ENCODE measurements at regions not wholly inside any gene's neighbourhood (a gene's known extent, or its start where the extent isn't known, plus 50 kb on each side); places are given as distances from the start of the nearest gene placed in this dataset.

DNA sequence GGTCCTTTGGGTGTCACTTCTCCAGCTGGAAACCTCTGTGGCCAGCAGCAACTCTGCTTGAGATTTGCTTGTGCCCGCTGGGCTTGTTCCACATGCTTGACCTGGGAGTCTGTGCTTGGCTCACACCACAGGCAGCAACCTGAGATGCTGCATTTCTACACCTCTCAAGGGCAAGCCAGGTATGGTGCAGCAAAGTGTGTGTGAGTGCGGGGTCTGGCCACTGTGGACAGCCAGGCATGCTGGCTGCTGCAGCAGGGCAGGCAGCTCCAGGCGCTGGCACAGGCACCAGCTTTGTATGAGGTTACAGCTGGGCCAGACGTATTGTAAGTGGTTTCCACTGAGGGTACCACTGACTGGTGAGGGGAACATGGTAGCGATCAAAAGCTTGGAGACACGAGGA lies 242.0 kb downstream of the PTGER3 start:
- no peaks in the 10 kb centered on the region for H3K9me3 ChIP-seq (ENCODE audit: severe bottlenecking)
- no peak overlapping the region for H3K27ac ChIP-seq
- no peaks in the 10 kb centered on the region for H3K27me3 ChIP-seq (ENCODE audit: insufficient read depth, low read depth, severe bottlenecking)
- DNase-seq = no peak
- no peak overlapping the region for H3K4me3 ChIP-seq (ENCODE audit: low read depth, low read length)
- TF ChIP-seq, protein P1, sequence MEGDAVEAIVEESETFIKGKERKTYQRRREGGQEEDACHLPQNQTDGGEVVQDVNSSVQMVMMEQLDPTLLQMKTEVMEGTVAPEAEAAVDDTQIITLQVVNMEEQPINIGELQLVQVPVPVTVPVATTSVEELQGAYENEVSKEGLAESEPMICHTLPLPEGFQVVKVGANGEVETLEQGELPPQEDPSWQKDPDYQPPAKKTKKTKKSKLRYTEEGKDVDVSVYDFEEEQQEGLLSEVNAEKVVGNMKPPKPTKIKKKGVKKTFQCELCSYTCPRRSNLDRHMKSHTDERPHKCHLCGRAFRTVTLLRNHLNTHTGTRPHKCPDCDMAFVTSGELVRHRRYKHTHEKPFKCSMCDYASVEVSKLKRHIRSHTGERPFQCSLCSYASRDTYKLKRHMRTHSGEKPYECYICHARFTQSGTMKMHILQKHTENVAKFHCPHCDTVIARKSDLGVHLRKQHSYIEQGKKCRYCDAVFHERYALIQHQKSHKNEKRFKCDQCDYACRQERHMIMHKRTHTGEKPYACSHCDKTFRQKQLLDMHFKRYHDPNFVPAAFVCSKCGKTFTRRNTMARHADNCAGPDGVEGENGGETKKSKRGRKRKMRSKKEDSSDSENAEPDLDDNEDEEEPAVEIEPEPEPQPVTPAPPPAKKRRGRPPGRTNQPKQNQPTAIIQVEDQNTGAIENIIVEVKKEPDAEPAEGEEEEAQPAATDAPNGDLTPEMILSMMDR (IDR thresholded peaks at IDR 0.05; ENCODE audit: low read depth, low read length) = no peak
- no peaks in the 10 kb centered on the region for H3K36me3 ChIP-seq

DNA sequence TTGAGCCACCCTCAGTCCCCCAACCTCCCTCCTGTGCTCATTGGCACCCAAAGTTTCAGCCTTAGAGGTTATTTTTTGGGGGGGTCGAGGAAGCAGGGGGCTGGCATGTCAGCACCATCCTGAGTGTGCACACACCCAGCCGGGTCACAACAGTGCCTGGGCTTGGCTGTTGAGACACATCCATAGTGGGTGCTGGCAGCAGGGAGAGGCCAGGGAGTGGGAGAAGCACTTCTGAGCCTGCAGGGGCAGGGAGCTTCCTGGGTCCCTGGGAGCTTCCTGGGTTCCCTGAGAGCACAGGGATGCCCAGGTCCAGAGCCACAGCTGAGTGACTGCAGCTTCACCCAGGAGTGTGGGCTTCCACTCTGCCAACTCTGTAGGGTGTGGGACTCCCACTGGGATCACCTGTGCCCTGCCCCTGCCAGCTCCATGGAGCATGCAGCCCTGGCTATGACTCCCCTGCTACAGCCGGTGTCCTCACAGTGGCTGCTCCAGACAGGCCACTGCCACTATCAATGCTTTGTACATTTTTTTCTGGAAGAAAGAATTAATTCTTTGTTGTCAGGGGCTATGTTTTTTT lies 240.4 kb downstream of the PTGER3 start:
- DNase-seq = no peak
- Histone ChIP-seq H3K27ac (no peak overlapping the region), H3K36me3 (no peaks in the 10 kb centered on the region), H3K27me3 (ENCODE audit: insufficient read depth, low read depth, severe bottlenecking) (no peaks in the 10 kb centered on the region), H3K4me3 (ENCODE audit: low read depth, low read length) (no peak overlapping the region), H3K9me3 (ENCODE audit: severe bottlenecking) (no peaks in the 10 kb centered on the region)
- TF ChIP-seq, protein P1 (IDR thresholded peaks at IDR 0.05; ENCODE audit: low read depth, low read length) = no peak

DNA sequence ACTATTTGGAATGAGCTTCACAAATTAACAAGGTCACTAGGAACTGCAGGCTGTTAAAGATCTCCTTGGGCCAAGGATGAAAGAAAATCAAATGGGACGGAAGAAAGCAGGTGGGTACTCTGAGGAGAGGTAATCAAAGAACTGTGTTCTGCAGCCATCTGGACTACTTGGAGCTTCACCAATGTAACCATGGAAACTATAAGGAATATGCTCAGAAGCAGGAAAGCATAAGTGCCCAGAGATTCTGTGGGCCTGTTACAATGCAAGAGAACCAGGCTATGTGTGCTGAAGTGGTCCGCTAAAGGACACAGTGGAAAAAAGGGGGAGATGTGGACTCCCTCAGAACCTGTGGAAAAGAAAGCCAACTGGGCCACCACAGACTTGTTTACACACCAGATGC lies 238.5 kb downstream of the PTGER3 start:
- TF ChIP-seq, protein P1 (IDR thresholded peaks at IDR 0.05; ENCODE audit: low read depth, low read length) = no peak
- Histone ChIP-seq H3K4me3 (ENCODE audit: low read depth, low read length) (no peak overlapping the region), H3K27me3 (ENCODE audit: insufficient read depth, low read depth, severe bottlenecking) (no peaks in the 10 kb centered on the region), H3K36me3 (no peaks in the 10 kb centered on the region), H3K9me3 (ENCODE audit: severe bottlenecking) (no peaks in the 10 kb centered on the region), H3K27ac (no peak overlapping the region)
- no peak for DNase-seq

DNA sequence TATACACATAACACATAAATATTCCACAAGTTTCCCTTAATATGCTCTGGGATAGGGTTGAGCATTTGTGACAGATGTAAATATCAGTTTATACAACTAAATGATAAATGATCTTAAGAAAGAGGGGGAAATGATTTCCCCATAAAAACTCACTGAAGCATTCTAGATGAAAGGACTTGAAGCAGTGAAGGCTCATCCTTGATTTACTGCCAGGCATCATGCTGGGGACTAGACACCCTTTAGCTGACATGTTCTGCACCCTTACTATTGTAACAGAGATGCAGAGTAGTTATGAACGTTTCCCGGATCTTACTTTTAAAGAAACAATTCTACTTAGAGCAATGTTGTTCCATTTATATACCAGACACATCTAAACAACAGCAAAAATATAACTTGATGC lies 235.8 kb downstream of the PTGER3 start:
- no peak for DNase-seq
- Histone ChIP-seq H3K4me3 (ENCODE audit: low read depth, low read length) (no peak overlapping the region), H3K27ac (no peak overlapping the region), H3K27me3 (ENCODE audit: insufficient read depth, low read depth, severe bottlenecking) (no peaks in the 10 kb centered on the region), H3K9me3 (ENCODE audit: severe bottlenecking) (no peaks in the 10 kb centered on the region), H3K36me3 (no peaks in the 10 kb centered on the region)
- TF ChIP-seq, protein P1 (IDR thresholded peaks at IDR 0.05; ENCODE audit: low read depth, low read length) = no peak

DNA sequence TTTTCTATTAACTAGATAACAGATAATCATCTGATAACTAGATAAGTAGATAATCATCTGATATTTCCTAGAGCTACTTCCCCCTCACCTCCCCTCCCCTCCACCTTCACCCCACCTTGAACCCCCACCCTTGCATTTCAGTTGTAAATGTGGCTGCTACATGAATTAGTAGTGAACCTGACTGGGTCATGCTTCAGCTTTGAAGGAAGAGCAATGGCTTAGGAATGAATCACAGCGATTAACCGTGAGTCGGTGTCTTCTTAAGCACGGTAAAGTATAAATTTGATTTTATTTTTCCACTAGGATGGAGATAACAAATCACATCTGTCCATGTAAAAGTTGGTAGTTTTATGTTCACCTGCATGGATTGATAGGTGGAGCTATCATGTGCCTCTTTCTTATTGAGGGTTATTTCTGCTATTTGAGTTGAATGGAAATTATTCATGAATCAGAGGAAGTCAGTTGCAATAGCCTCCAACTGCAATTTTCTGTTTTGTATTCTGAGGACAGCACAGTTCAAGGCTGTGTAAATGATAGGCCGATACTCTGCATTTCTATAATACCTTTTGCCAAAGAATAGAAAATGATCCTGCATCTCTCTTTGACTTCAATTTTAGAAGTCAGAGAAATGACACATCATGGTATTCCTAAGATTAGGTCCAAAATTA lies 235.0 kb downstream of the PTGER3 start:
- H3K9me3 ChIP-seq (ENCODE audit: severe bottlenecking) = no peaks in the 10 kb centered on the region
- H3K27ac ChIP-seq = no peak overlapping the region
- TF ChIP-seq, protein P1 (IDR thresholded peaks at IDR 0.05; ENCODE audit: low read depth, low read length) = no peak
- H3K36me3 ChIP-seq = no peaks in the 10 kb centered on the region
- no peaks in the 10 kb centered on the region for H3K27me3 ChIP-seq (ENCODE audit: insufficient read depth, low read depth, severe bottlenecking)
- DNase-seq = no peak
- no peak overlapping the region for H3K4me3 ChIP-seq (ENCODE audit: low read depth, low read length)

DNA sequence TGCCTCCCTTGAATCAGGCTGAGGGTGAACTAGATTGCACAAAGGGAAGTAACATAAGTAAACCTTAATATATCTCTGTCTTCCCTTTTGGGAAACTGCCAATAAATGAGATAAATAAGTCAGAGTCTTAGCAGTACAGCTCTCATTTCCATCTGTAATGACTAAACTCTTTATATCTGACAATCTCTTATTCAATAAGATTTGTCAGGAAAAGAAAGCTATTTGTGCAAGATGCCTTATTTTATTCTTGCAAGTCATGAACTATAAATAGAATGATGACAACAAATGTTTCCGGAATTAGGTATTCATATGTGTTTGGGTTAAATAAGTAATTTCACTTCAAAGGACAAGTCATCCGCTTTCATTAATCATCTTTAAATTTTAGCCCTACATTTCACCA lies 229.2 kb downstream of the PTGER3 start:
- no peaks in the 10 kb centered on the region for H3K36me3 ChIP-seq
- no peaks in the 10 kb centered on the region for H3K9me3 ChIP-seq (ENCODE audit: severe bottlenecking)
- H3K27me3 ChIP-seq (ENCODE audit: insufficient read depth, low read depth, severe bottlenecking) = no peaks in the 10 kb centered on the region
- no peak for DNase-seq
- TF ChIP-seq, protein P1 (IDR thresholded peaks at IDR 0.05; ENCODE audit: low read depth, low read length) = no peak
- no peak overlapping the region for H3K4me3 ChIP-seq (ENCODE audit: low read depth, low read length)
- H3K27ac ChIP-seq = no peak overlapping the region
